Neural cell (in vitro differentiated cells): ENCODE measurements at regions not wholly inside any gene's neighbourhood (a gene's known extent, or its start where the extent isn't known, plus 50 kb on each side); places are given as distances from the start of the nearest gene placed in this dataset.

ENCODE experiments used
- CTCF ChIP-seq: fragments of 450-650 bp; IDR thresholded peaks from 2 replicates; pipeline ENCODE4 v1.5.1; 2014; ENCODE audit warnings: antibody characterized with exemption, mild to moderate bottlenecking, moderate library complexity; ENCODE audit not compliant: poor library complexity, severe bottlenecking
- SMC3 ChIP-seq: fragments of 450-650 bp; conservative IDR thresholded peaks from 2 replicates; pipeline ENCODE4 v1.6.1; 2014; ENCODE audit warnings: antibody characterized with exemption, mild to moderate bottlenecking, moderate library complexity; ENCODE audit not compliant: poor library complexity

GRCh38 chr2:23008440-23008839, 376.5 kb upstream of the KLHL29 start:
- TF ChIP-seq CTCF (no peak), SMC3 (no peak)
